Right lobe of liver (tissue), 6 donors: ENCODE measurements at regions not wholly inside any gene's neighbourhood (a gene's known extent, or its start where the extent isn't known, plus 50 kb on each side); places are given as distances from the start of the nearest gene placed in this dataset.
A peak's percentile ranks its signal among the peaks of the same experiment; 100 is the strongest.
"Not testable (repeated sequence)": the region's sequence is repeated elsewhere in the genome, so short reads cannot be mapped to it uniquely, and the experiment has no call there.

ENCODE experiments used
- ATAC-seq, 4 donors: fragments of 200-7000 bp; cut with Tn5 transposase; one replicate each; pipeline ENCODE4 v1.9.1; 2020; ENCODE audit warnings: mild to moderate bottlenecking in 4 of 4, moderate library complexity in 4 of 4
- DNase-seq, 3 donors: peaks; one replicate each; pipeline ENCODE4 v3.0.0-alpha.2; 2020
- H3K27ac ChIP-seq, 3 donors: fragments of 200-600 bp; one replicate each; pipeline ENCODE4 v1.8.0; 2022
- H3K27me3 ChIP-seq, 2 donors: fragments of 200-600 bp; one replicate each; pipeline ENCODE4 v1.8.0; 2022
- H3K36me3 ChIP-seq, 4 donors: fragments of 200-600 bp; sonication (generic) in 1 of 4; one replicate each; pipeline versions ENCODE4 v1.5.1 to v1.8.0; 2017 to 2022; ENCODE audit warnings: control low read depth in 1 of 4
- H3K4me1 ChIP-seq, 4 donors: fragments of 200-600 bp; sonication (generic) in 1 of 4; one replicate each; pipeline versions ENCODE4 v1.5.1 to v1.8.0; 2017 to 2022; ENCODE audit warnings: control low read depth in 1 of 4
- H3K4me3 ChIP-seq, 3 donors: fragments of 200-600 bp; one replicate each; pipeline ENCODE4 v1.8.0; 2022
- H3K9me3 ChIP-seq, 4 donors: fragments of 200-600 bp; sonication (generic) in 1 of 4; one replicate each; pipeline versions ENCODE4 v1.5.1 to v1.8.0; 2017 to 2022; ENCODE audit warnings: control low read depth in 1 of 4
- POLR2A ChIP-seq: fragments of 450-650 bp; IDR thresholded peaks from one replicate; pipeline ENCODE4 v1.6.1; 2017; ENCODE audit warnings: antibody characterized with exemption, mild to moderate bottlenecking
- WGBS: methylation state at CpG from one replicate; pipeline ENCODE4 v1.1.6; 2018; ENCODE audit warnings: low coverage, low lambda C conversion rate; ENCODE audit not compliant: insufficient coverage; ENCODE audit errors: missing lambda C conversion rate; 5-methylcytosine and 5-hydroxymethylcytosine counted together
- intact Hi-C, 2 donors: fragments of 100-400 bp; cut with DNase I; formaldehyde crosslinking; loops; one replicate each; pipeline versions ENCODE4 v1.11.2 to v1.14.1; 2022
- TF ChIP-seq, protein P1 (sequence below), 4 donors: fragments of 200-600 bp in 3 of 4; fragments of 450-650 bp in 1 of 4; IDR thresholded peaks; one replicate each; pipeline versions ENCODE4 v1.5.1 to v1.8.0; 2016 to 2022; ENCODE audit warnings: antibody characterized with exemption in 4 of 4, mild to moderate bottlenecking in 2 of 4
- donor health status: DM: no; HTN: yes; CAD: no.
- donor health status: DM: no; HTN: no; CAD: no.
- donor health status: DM: no; HTN: no; CAD: no.
- donor health status: DM: no; HTN: yes; CAD: no.
- donor health status: DM: no; HTN: yes; CAD: no.

DNA sequence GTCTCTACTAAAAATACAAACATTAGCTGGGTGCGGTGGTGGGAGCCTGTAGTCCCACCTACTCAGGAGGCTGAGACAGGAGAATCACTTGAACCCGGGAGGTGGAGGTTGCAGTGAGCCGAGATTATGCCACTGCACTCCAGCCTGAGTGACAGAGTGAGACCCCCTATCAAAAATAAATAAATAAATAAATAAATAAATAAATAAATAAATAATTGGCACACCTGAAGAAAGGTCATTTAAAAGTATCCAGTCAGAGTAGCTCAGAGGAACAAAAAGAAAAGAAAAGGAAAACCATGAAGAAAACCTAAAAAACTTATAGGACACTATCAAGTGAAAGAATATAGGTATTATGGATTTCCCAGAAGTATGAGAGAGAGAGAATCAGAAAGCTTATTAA is 330.1 kb upstream of the AR start:
- 62% methylated on average over 3 of the region's 3 CpGs for WGBS
- H3K4me3 ChIP-seq, H3K9me3 ChIP-seq, intact Hi-C loops, DNase-seq, H3K4me1 ChIP-seq, H3K27me3 ChIP-seq, H3K27ac ChIP-seq, H3K36me3 ChIP-seq, ATAC-seq: not testable (repeated sequence)

GRCh38 chrX:67207912-67208311 is 335.9 kb upstream of the AR start:
- no peak overlapping the region for H3K27ac ChIP-seq
- H3K9me3 ChIP-seq: no peaks in the 10 kb centered on the region
- ATAC-seq (no peak), DNase-seq (no peak)
- TF ChIP-seq, protein P1, sequence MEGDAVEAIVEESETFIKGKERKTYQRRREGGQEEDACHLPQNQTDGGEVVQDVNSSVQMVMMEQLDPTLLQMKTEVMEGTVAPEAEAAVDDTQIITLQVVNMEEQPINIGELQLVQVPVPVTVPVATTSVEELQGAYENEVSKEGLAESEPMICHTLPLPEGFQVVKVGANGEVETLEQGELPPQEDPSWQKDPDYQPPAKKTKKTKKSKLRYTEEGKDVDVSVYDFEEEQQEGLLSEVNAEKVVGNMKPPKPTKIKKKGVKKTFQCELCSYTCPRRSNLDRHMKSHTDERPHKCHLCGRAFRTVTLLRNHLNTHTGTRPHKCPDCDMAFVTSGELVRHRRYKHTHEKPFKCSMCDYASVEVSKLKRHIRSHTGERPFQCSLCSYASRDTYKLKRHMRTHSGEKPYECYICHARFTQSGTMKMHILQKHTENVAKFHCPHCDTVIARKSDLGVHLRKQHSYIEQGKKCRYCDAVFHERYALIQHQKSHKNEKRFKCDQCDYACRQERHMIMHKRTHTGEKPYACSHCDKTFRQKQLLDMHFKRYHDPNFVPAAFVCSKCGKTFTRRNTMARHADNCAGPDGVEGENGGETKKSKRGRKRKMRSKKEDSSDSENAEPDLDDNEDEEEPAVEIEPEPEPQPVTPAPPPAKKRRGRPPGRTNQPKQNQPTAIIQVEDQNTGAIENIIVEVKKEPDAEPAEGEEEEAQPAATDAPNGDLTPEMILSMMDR (IDR thresholded peaks at IDR 0.05): no peak
- no peak for TF ChIP-seq POLR2A
- 40% methylated on average over 2 of the region's 4 CpGs for WGBS
- no peaks in the 10 kb centered on the region for H3K36me3 ChIP-seq
- no peak overlapping the region for H3K4me3 ChIP-seq
- H3K4me1 ChIP-seq: no peaks in the 10 kb centered on the region
- H3K27me3 ChIP-seq: no peaks in the 10 kb centered on the region
- intact Hi-C loops: no loop called here

GRCh38 chrX:67159437-67159836 is 384.4 kb upstream of the AR start:
- Histone ChIP-seq H3K27me3 (no peaks in the 10 kb centered on the region), H3K4me1 (no peaks in the 10 kb centered on the region), H3K27ac (no peak overlapping the region), H3K36me3 (no peaks in the 10 kb centered on the region), H3K4me3 (no peak overlapping the region), H3K9me3 (no peaks in the 10 kb centered on the region)
- no peak for TF ChIP-seq POLR2A
- TF ChIP-seq, protein P1 (IDR thresholded peaks at IDR 0.05): no peak
- ATAC-seq: peak; percentile 34 to 72 (median 66)
- DNase-seq: no peak
- intact Hi-C loops: no loop called here
- 89% methylated on average over 1 of the region's 2 CpGs for WGBS

DNA sequence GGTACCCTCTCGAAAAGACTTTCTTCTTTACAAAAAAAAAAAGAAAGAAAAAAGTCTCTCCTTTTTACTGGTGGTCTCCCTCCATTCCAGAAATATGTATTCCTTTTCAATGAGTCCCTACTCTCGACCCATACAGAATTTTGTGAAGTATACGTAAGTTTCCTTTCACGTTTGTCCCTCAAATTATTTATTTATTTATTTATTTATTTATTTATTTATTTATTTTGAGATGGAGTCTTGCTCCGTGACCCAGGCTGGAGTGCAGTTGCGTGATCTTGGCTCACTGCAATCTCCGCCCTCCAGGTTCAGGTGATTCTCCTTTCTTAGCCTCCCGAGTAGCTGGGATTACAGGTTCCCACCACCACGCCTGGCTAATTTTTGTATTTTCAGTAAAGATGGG is 429.2 kb upstream of the AR start:
- H3K4me3 ChIP-seq: no peak overlapping the region
- no peak overlapping the region for H3K27ac ChIP-seq
- DNase-seq (no peak), ATAC-seq (no peak)
- H3K4me1 ChIP-seq: no peaks in the 10 kb centered on the region
- no peak for TF ChIP-seq POLR2A
- TF ChIP-seq, protein P1 (IDR thresholded peaks at IDR 0.05): no peak
- intact Hi-C loops: no loop called here
- H3K36me3 ChIP-seq: no peaks in the 10 kb centered on the region
- H3K27me3 ChIP-seq: no peaks in the 10 kb centered on the region
- H3K9me3 ChIP-seq: no peaks in the 10 kb centered on the region
- 72% methylated on average over 5 of the region's 9 CpGs for WGBS

- Histone ChIP-seq H3K27me3 (no peaks in the 10 kb centered on the region), H3K27ac (peak overlapping the region in 2 of 3 donors; percentile 64 to 65), H3K4me1 (peaks cover 0 to 43% (median 15%) of the 10 kb centered on the region in 4 donors), H3K9me3 (no peaks in the 10 kb centered on the region), H3K4me3 (no peak overlapping the region), H3K36me3 (no peaks in the 10 kb centered on the region)
- intact Hi-C loops: no loop called here
- TF ChIP-seq, protein P1 (IDR thresholded peaks at IDR 0.05): no peak
- no peak for TF ChIP-seq POLR2A
- ATAC-seq (peak in 3 of 4 donors; percentile 22 to 27 (median 25)), DNase-seq (no peak)
- 28% methylated on average over 2 of the region's 2 CpGs for WGBS
Measured at GRCh38 chrX:67105758-67106116, 438.1 kb upstream of the AR start.
